Activated naive CD8-positive, alpha-beta T cell treated with anti-CD3 and anti-CD28 coated beads, Interleukin-2, amount 50 U/mL, for 16 hours (primary cell): ENCODE measurements at regions not wholly inside any gene's neighbourhood (a gene's known extent, or its start where the extent isn't known, plus 50 kb on each side); places are given as distances from the start of the nearest gene placed in this dataset.

Experiments
- DNase-seq: peaks from one replicate; pipeline ENCODE4 v3.0.0-alpha.2; 2020; ENCODE audit warnings: low read depth, low spot score

DNA sequence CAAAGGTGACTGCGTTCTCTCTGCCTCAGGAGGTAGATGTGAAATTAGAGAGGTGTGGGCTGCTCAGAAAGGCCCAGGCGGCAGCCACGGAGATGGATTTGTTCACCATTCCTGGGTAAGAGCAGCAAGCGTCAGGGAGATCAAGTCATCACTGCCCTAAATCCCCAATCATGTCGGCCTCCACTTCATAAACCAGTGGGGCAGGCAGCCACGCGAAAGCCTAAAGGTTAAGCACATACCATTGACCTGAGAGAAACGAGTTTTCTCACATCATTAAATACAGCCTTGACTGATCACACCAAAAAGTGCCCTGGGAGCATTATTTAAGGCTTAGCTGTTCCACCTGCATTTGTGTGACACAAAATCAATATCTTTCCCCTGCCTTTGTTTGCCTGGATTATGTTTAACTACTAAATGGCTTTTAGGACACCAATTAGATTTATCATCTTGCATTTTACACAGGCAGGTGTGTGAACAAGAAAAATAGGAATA, 50.7 kb upstream of the FOXB1 start:
- DNase-seq, result no peak

DNA sequence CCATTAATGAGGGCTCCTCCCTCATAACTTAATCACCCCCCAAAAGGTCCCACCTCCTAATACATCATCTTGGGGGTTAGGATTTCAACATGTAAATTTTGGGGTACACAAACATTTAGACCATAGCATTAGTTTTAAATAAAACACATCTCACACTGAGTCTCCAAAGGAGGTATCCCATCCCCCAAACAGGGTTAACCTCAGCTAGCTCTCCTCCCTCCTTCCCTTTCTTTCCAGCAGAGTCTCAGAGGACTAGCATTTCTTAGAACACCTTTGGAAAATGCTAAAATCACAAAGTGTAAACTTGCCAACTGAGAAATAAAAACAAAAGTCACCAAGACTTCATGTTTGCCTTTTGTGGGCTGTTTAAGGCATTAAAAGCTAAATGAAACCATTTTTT, 51.2 kb upstream of the FOXB1 start:
- DNase-seq, result no peak

DNA sequence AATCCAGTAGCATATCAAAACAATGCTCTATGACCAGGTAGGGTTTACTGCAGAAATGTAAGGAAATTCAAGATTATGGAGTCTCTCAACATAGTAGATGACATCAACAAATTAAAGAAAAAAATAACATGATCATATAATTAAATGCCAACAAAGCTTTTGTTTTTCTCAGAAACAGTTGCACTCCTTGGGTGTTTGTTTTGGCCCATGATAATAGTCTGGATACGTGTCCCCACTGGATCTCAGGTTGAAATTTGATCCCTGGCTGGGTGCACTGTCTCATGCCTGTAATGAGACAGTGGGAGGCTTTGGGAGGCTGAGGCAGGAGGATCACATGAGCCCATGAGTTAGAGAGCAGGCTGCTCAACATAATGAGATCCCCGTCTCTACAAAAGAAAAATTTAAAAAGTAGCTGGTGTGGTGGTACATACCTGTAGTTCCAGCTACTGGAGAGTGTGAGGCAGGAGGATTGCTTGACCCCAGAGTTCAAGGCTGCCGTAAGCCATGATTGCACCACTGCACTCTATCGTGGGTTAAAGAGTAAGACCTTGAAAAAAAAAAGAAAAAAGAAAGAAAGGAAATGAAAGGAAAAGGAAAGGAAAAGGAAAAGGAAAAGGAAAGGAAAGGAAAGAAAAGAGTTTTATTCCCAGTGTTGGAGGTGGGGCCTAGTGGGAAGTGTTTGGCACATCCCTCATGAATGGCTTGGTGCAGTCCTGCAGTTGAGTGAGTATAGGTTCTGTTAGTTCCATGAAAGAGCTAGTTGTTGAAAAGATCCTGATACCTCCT, 53.3 kb upstream of the FOXB1 start:
- no peak for DNase-seq

DNA sequence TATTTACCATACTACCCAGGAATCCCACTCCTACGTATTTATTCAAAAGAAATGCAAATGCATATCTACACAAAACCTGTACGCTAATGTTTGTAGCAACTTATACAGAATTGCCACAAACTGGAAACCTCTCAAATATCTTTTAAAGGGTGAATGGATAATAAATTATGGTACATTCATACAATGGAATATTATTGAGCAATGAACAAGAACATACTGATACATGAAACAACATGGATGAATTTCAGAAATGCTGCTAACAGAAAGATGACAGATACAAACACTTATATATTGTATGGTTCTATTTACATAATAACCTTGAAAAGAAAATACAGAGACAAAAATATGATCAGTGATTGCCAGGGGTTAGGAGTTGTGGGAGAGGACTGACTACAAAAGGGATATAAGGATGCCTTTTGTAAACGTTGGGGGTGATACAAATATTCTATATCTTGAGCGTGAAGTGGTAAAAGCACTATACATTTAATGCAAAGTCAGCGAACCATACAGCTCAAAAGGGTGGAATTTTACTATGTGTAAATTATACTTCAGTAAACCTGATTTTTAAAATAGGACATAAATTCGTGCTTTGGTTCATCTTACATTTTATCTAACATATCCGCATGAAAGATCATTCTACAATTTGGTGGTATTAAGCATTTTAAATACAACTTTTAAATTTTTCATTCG, 55.0 kb upstream of the FOXB1 start:
- no peak for DNase-seq

DNA sequence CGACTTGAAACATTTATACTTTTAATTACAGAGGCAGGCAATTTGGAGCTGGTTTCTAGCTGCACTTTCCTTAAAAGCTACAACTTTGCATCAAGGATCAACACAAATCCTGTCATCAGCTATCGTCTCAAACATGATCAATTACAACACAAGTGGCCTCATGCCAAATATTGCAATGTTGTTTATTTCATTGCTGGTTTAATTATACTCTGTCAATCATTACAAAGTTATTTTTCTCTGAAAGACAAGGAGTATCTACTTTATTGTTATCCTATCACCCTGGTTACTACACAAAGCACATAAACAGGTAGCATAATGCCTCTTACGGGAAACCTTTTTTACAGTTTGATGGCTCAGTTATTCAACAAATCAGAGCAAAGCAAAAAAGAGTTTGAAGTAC, 58.0 kb upstream of the FOXB1 start:
- no peak for DNase-seq

DNA sequence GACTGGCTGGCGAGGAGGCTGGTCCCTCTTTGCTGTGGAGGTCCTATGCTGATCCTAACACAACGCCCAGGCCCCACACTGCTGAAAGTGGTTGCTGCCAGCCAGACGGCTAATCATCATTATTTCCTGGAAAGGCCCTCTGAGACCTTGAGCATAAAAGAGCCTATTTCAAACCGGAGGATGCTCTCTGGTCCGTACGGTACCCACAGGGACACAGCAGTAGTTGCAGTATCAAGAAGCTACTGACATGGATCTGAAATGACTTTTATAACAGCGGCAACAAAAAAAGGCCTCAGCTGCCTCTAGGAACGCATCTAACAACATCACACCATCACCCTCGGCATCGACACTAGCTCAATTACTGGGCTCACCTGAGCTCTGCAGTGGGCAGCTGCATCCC, 59.1 kb upstream of the FOXB1 start:
- DNase-seq, result no peak

DNA sequence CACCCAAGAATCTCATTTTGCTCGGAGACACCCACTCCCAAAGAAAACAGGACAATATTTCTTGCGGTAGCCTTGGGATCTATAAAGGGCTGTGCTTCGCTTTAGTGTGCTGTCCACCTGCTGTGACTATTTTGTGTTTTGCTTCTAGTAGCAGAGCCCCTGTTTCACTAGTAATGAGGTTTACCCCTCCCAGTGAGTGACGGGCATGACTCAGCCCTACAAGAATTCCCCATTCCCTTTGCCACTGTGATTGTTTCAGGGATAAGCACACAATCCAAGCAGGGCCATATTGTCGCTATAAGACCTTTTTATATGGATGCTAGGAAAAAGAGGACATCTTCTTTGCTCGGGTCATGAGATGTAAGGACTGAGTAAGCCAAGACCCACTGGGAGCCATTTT, 62.5 kb upstream of the FOXB1 start:
- no peak for DNase-seq

DNA sequence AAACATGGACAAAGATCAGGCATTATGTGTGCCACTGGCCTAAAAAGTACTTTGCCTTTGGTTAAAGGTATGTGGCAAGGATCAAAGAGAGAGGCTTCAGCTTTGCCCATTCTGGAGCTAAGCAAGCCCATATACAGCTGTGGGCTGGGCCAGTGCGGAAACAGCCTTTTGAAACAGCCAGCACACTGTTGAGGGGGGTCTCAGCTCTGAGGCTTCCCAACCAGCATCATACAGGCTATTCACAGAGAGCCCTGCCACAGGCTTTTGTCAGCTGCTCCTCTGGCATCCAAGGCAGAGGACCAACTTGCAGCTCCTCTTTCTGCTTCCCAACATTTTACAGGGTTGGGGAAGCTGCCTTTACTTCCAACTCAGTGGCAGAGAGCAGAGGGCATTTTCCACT, 63.2 kb upstream of the FOXB1 start:
- no peak for DNase-seq

DNA sequence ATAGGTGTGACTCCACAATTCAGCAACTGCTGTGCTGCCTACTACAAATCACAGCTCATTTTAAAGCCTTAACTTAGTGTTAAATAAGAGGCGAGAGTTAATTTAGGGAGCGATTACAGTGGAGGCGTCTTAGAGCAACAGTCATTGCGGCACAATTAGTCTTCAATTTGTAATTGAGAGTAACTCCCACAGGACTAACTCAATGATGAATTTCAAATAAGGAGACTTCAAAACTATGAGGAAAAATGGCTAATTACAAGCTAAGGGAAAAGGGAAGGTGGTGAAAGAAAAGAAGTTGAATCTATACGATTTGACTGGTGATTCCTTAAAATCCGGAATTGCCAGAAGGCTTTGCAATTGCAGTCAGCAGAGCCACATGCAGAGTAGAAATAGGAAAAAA, 63.7 kb upstream of the FOXB1 start:
- no peak for DNase-seq

DNA sequence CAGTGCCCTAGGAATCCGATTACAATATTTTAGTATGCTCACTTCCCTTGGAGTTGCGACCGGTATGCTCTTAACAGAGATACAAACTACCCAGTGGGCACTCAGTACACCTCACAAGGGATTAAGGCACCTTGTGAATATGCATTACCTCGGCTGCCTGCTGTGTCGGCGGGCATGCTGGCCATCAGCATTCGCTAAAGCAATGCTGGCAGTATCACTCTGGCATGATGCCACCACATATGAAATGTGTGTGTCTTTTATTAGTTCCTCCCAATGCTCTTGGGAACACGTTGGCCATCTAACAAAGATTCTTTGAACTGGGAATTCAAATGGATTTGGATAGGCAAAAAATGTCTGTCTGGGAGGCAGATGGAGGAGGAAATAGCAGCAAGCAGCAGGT, 67.4 kb upstream of the FOXB1 start:
- no peak for DNase-seq

DNA sequence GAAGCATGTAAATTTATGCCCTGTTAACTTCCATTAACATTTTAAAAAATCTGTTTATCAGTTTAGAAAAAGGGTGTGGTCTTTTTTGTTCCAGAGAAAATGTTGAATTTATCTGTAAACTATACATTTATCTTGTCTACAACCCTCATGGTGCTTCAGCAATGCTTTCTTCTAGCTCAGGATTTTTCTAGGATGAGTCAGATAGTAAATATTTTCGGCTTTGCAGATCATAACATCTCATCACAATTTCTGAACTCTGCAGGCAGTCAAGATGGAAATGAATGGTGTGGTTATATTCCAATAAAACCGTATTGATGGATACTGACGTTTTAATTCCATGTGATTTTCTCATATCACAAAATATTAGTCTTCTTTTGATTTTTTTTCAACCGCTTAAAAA, 70.5 kb upstream of the FOXB1 start:
- DNase-seq, result no peak

DNA sequence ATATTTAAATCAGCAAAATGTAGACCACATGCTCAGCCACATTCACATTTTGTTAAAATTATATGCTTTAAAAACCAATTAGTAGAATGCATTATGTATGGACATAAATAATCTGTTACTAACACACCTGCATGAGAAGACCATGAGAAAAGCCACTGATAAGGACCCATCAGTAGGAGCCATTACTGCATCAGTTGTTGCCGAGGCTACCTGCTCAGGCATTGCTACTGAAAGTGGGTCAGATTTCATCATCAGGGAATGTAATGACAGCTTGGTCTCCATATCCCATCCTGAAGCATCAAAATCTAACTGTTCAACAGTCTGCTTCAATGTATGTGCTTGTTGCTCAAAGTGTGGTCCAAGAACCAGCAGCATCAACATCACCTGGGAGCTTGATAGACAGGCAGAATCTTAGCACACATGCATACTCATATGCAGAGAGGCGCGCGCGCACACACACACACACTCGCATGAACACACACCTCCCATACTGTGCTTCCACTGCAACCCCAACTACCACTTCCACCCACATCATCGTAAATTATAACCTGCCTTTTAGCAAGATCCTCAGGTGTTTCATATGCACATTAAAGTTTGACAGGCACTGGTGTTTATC, 72.4 kb upstream of the FOXB1 start:
- DNase-seq, result no peak

DNA sequence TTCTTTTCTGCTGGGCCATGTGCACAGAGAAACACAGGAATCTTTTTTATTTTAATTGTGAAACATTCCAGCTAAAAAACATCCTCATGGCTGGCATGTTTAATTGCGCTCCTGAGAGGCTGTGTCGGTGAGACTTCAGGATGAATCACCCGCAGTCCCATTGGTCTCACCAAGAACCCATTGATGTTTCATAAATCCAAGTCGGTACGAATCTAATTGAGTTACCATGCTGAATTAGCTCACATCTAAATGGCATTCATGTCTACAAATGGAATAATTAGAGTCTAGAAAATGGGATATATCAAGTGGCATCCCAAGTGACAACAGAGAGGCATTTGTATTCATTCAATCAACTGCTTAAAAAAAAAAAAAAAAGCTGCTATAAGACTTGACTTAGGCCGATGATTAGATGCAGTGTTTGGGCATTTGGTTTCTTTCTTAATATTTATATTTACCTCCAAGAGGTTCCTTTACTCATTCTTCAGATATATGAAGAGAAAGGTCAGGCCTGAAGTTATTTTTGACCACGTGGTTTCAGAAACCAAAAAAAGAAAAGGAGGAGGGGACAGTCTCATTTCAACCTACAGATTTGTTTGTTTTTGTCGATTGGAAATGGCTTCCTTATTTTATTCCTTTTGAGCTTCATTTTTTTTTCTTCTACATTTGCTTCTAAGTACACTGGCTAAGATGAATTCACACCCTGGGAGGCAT, 79.1 kb upstream of the FOXB1 start:
- DNase-seq, result no peak

DNA sequence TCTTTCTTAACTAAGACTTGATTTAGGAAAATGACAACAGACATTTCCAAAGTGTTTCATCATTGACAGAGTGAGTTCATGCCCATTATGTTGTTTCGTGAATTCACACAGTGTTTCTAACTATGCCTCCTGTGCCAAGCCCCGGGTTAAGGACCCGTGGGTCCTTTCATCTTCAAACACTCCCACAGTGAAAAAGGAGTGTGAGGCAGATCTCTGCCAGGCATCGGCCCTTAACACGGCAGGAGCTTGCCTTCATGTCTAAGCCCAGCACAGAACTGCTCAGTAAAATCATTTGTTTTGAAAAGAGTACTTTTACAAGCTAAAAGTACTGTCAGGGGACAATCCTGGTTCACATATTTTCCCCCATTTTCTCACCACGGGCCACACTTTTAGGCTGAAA, 80.0 kb upstream of the FOXB1 start:
- no peak for DNase-seq

DNA sequence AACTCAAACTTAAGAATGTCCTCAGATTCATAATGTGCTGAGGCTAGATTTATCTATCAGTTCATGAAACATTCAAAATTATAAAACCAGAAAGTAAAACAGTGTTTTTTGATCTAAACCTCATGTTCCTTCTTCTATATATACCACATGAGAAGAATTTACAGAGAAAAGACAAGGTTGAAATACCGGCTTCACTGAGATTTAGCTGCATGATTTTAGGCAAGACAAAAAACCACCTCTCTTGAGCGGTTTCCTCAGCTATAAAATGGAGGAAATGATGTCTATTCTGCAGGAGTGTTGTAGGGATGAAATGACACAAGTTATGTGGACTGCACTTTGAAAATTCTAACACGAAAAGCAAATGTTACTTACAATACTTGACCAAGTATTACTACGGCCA, 80.6 kb upstream of the FOXB1 start:
- DNase-seq, result no peak

DNA sequence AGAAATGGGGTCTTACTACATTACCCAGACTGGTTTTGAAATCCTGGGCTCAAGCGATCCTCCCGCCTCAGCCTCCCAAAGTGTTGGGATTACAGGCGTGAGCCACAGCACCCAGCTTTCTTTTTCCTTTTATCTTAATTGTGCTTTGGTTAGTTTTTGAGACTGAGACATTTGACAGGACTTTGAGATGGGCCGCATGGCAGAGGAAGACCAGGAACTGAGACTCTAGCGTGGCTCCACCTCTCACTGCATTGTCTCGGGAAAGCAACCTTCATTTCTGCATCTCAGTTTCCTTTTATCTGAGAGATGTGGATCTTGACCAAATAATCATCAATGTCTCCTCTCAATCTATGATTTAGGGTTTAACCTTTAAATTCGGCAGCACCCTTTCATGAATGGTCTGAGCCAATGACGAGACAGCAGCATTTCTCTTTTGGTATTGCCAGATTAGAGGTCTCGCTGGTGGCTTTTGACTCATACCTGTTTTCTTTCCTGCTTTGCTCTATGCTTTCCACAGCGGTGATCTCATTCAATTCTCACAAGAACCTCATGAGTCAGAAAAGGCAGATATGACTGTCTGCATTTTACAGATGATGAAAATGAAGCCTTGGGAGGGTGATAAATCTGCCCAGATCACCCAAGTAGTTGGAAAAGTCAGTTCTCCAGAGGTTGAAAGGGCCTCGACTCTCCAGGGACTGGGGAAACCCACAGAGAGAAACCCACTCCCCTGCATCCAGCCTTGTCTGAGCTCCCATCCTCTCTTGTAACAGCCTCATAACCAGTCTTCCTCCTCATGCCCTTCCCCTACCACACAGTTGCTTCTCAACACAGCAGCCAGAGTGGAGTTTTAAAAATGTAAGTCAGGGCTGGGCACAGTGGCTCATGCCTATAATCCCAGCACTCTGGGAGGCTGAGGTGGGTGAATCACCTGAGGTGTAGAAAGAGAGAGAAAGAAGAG, 84.8 kb upstream of the FOXB1 start:
- DNase-seq, result no peak

DNA sequence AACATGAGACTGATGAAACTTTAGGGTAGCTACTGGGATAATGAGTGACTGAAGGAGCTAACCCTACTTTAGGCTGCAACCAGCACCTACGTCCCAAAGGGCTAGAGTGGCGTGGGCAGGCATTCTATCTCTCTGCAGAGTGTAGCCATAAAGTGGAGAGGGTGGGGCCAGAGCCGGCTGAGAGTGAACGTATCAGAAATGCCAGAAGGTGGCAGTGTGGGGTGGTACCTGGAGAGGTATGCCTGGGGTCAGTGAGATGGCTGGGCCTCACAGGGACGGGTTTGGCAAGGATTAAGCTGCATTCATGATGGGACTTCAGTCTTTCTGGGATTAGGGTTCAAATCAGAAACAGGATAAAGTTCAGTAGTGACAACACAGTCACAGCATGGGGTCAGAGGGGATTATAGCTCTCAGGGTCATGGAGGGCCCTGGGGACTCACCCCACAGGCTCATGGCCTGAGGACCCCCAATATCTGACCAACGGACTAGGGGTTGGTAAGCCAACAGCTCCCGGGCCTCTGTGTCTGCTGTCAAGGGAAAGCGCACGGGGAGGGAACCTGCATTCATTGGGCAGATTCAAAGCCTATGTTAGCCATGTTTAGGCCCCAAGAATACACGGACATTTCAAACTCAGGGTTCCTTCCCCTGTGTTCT, 86.5 kb upstream of the FOXB1 start:
- peak; percentile 53 for DNase-seq

DNA sequence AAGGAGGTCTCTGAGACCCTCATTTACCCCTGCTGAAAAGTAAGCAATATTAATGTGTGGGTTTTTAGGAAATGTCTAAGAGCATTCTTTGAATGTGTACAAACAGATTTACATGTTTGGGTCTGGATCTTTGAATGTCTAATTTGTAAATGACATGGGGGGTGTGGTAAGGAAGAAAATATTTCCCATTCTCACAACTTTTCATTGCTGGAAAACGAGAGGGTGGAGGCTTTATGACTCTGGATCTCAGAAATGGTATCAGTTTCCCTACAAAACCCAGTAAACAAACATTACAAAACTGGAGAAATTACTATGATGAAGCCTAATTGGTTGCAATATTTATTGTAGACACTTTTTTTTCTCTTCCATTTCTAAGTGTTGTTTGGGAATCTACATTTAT, 98.1 kb upstream of the FOXB1 start:
- DNase-seq, result no peak

DNA sequence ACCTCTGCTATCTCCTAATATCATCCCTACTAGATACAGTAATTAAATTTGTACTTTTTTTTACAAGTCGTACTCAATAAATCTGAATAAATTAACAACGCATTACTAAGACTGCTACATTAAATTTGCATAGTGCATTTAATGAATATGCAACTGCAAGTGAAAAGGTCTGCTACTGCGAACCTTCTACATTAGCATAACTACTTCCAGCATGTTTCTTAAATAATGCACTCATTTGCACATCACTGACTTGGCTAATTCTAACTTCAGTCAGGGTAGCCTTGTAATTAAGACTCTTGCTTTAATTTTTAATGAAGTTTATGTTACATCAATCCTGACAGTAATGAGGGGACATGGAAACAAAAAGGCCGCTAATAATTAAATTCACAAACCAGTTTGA, 98.9 kb upstream of the FOXB1 start:
- no peak for DNase-seq

DNA sequence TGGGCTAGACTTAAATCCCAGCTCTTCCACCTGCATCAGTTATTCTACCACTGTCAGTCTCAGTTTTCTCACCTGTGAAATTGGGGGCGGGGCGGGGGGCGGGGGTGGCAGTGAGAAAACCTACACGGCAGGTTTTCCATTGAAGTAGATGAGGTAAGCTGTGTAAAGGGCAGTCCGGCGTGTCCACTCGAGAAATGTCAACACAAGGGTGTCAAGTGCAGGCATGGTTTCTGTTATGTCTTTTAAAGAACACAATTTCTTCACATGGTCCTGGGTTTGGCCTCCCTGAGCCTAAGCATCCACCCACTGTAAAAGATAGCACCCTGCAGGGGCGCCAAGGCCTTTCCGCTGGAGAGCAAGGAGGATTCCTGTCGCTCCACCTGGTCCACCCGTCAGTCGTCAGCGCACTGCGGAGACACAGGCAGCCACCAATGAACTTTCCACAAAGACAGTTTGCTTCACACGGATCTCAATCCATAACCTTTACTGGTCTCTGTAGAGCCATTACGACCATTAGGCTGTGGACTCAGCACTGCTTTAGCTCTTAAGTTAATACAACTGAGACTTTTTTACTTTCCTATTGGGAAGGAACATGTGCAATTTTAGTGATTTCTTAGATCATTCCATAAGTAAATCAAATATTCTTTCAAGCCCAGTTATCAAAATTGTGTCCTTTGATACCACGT, 99.5 kb upstream of the FOXB1 start:
- DNase-seq, result no peak
